UCSD-AML1 (cell line): ENCODE measurements at regions not wholly inside any gene's neighbourhood (a gene's known extent, or its start where the extent isn't known, plus 50 kb on each side); places are given as distances from the start of the nearest gene placed in this dataset.
A peak's percentile ranks its signal among the peaks of the same experiment; 100 is the strongest.

ENCODE experiments used
- DNase-seq: peaks from one replicate; lab custom pipeline; 2025; ENCODE audit not compliant: unreplicated experiment; lab: John Stamatoyannopoulos, UW

DNA sequence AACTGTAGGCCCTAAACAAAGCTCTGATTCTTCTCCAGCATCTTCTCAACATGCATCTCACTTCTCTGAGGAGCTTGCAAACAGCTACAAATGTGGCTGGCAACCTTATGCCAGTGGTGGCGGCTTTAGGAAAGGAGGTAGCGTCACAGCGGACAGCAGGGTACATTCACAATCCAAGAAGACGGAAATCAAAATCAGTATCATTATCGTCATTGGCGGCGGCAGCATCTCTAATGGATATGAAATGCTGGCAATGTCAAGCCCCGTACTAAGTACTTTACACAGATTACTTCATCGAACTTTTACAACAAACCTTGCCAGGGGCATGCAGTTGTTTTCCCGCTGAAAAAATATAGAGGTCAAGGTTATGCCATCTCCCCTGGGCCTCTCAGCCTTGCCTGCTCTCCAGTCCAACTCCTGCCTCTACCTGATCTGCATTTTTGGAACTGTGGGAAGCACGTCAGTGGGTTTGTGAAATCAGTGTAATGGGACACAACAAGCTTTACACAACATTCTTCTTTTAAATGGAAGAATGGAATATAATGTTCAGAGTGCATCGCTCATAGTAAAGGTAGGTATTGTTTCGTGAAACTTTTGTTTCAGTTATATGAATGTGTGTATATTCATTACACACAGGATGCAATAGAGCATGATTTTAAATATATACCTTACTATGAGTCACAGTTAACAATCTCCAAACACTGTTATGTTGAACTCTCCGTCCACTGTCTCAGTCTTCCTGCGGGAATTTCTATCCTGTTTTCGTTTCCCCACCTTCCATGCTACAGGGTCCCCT is 152.9 kb downstream of the TTC32 start:
- no peak for DNase-seq

- DNase-seq = no peak
Measured at GRCh38 chr2:19748073-19748375, 153.8 kb downstream of the TTC32 start.

DNA sequence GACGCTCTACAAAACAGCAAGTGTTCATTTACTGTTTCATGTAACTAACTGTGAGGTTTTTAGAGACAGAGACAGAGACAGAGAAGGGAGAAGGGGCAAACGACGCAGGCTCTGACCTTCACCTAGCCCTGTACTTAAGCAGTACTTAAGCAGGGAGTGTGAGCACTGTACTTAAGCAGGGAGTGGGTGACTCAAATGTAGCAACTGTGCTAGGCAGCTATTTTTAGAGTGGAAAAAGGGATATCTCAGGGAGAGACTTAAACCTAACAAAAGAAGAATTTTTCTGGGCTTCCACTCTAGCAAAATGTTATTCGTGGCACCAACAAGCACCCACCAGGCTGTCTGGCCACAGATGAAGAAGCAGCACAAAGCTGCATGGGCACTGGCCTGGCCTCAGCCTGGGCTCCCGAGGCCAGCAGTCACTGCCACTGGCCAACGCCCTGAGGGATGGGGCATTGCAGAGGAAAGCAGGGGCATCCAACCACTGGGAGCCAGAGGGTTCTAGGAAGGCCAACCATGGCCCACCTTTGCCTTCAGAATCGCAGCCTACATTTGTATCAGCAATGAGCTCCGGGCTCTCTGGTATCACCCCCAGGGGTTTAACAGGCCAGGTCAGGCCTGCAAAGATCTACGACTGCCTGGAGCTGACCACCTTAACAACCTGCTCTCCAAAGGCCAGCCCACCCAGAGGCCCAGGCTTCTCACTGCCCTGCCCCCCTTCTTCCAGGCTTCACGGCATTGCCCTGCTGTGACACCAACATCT is 154.3 kb downstream of the TTC32 start:
- no peak for DNase-seq

- peak; percentile 19 for DNase-seq
Measured at GRCh38 chr2:19746611-19747309, 155.0 kb downstream of the TTC32 start.

DNA sequence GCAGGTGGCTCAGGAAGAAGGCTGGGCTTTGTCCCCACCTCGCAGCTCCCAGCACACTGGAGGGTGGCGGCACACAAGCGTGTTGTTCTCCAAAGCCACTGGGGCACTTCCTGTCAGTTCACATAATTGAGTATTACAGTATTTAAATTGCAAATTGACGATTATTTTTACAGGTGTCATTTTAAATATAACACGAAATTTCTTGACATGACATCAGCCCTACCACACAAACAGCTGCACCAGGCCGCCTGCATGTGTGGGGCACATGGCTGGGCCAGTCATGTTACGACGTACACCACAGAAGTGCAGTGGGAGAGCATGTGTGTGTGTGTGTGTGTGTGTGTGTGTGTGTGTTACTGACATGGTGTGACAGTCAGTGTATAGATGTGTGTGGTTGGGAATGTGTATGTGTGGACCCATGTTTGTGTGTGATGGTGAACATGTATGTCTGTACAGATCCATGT is 155.6 kb downstream of the TTC32 start:
- no peak for DNase-seq

DNA sequence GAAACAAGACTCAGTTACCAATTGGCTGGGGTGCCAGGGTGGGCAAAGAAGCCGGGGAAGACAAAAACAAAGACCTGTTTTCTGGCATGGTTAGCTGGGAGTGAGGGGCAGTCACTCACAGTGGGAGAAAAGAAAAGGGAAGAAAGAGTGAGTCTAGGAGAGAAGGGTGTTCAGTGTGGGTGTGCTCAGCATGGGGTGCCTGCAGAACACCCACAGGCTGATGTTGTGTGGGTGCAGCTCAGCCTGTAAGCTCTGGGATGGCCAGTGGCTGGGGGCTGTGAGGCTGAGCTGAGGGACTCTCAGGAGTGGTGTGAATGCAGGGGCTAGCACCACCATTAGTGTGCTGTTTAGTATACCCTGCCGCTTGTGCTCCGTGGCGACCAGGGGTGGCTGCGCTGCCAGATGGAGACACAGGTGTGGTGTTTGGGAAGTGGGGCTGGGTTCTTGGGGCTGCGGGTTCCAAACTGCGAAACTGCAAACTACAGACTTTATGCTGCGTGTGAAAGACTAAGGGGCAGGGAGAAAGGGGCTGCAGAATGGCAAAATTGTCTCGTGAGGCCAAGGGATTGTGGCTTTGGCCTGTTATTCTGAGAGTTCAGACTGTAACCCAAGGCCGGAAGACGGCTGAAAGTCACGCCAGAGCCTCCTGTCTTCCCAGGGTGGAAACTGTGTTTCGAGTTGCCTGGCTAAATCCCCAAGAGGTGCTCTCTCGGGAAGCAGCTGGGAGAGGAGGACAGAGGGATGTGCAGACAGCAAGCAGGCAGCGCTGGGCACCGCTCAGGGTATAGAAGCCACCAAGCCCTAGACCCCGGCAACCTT is 156.3 kb downstream of the TTC32 start:
- DNase-seq = no peak

GRCh38 chr2:19744456-19745199 is 157.2 kb downstream of the TTC32 start:
- DNase-seq = no peak

DNA sequence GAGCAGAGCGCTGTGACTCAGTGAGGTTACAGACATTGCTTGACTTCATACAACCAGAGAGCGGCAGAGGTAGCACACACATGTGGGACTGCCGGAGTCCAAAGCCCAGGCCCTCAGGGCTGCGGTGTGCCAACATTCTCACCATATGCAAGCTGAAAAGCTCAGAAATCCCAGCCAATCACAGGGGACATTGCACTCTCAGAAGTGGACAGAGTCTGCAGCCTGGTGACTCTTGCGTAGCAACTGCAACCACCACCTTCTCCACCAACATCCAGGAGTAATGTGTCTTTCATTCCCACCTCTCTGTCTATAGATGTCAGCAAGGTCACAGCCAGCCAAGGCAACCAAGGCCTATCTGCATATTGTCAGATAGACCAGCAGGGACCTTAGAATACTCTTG is 158.1 kb downstream of the TTC32 start:
- DNase-seq = no peak

- no peak for DNase-seq
Measured at GRCh38 chr2:19742872-19743271, 158.9 kb downstream of the TTC32 start.

DNA sequence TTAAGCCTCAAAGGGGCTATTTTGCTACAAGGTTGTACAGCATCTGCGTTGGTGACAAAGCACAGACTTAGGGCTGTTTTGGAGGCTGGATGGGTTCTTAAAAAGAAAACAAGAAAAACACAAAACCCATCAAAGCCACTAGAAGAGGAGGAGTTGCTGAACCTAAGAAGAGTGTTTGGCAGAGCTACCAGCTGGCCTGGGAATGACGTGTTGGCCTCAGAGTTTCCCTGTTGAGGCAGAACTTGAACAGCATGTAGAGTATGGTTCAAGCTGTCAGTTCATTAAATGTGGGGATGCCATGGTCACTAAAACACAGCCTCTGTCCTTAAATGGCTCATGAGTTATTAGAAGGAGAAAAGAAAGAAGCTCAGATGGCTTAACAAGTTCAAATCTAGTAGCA is 162.5 kb downstream of the TTC32 start:
- DNase-seq = no peak

DNA sequence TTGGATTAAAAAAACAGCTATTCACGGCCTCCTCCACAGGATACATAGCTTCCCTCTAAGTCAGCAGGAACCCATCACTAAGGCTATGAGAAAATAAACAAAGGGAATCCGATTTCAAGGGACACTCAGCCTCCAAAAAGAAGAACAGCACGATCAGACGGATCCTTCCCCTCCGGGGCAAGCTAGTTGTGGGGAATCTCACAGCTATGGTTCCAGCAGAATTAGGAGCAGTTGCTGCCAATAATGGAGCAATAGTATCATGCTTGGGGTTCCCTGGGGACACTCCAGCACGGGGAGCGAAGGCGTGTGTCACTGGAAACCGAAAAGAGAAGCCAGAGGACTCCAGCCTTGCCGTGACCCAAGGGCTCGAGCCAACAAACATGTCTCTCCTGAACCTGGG is 163.1 kb downstream of the TTC32 start:
- DNase-seq = no peak

GRCh38 chr2:19736191-19736831 is 165.5 kb downstream of the TTC32 start:
- DNase-seq = no peak

DNA sequence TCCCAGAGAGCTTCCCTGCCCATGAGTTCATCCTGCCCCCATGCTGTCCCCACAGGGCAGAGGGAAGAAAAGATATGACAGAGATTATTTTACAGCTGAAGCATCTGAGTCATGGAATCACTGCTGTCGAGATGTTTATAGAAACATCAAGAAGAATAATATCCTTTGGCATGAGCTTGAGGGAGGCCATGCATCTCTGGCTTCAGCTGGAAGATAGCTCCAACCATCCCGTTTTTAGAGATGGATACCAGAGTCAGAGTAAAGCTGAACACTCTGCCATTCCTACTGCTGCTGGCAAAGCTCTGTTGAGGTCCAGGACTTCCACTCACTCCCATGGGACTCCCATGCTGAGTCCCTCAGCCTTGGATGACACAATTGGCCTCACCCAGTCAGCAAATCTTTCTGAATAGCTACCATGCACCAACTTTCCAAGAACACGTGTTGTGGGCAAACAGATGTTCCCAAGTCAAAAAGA is 167.8 kb downstream of the TTC32 start:
- no peak for DNase-seq

DNA sequence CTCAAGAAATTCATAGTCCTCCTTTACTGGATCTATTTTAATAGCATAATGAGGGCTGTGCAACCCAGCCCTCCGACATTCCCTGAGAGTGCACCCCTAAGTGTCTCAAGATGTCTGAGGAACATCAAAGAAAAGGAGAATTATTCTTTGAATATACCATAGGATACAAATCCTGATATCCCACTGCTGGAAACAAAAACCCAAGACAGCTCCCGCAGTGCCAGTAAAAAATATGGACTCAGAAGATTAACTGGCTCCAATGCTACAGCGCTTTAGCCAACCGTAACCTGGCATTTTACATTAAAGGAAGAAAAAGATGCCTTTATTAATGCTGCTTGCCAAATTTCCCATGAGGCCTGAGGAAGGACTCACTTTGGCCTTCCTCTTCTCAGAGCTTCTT is 168.4 kb downstream of the TTC32 start:
- no peak for DNase-seq

GRCh38 chr2:19732255-19732654 is 169.5 kb downstream of the TTC32 start:
- no peak for DNase-seq

DNA sequence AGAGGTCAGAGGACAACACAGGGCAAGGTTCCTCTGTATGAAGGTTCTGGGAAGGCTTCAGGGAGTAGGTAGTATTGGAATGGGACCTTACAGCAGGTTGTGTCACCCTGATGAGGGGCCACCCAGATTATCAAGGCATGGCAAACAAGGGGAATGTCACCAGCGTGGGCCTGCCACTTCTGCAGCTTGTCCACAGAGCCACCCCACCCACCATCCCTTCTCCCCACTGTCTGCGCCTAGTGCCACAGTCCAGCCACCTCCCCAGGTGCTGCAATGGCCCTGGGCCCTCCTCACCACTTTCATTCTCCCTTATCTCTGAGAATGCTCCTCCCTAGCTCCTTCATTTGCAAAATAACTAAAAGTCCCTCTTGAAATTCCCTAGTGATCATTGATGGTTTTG is 170.3 kb downstream of the TTC32 start:
- no peak for DNase-seq

DNA sequence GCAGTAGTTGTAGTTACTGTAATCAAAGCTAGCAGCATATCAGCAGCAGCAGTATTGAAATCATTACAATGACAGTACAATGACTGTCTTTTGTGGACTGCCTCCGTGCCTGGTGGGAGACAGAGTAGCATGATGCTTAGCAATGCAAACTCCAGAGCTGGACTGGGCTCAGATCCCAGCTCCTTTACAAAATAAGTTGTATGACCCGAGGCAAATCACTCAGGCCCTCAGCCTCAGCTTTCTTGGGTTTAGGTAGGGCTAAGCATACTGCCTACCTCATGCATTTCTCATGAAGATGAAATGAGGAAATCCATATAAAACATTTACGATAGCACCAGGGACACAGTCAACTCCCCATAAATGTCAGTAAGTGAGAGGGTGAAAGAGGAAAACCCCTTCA is 170.7 kb downstream of the TTC32 start:
- no peak for DNase-seq

- no peak for DNase-seq
Measured at GRCh38 chr2:19728125-19728524, 173.7 kb downstream of the TTC32 start.

DNA sequence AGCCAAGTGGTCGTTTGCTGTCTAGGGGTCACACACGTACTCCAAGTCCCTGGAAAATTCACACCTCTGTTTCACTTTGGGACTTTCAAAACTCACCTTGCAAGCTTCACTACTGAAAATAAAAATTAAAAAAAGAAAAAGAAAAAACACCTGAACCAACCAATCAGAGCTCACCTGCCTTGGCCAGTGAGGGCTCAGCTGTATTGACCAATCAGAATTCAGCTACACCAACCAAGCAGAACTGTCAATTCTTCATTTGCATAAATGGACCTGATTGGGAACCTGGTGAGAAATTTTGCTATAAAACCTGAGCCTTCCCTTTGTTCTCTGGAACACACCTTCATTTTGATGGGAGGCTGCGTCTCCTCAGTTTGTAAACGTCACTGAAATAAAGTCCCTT is 176.4 kb downstream of the TTC32 start:
- no peak for DNase-seq

DNA sequence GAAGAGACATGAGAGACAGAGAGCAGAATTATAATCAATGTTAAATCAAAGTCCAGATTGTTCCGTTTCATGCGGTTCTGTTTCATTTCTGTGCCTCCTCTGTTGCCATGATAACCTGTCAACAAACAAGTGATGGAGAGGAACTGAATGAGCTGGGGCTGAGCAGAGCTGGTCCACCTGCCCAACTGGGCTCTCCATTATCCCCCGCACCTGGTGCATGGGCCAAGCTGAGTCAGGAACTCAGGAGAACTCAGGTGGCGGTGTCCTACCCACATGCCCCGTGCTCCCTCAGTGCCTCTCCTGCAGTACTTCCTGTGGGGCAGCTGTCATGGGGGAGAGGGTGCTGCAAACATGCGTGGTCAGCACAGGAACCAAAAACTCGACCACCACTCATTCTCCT is 178.8 kb downstream of the TTC32 start:
- no peak for DNase-seq
